M059J (cell line): ENCODE measurements at regions not wholly inside any gene's neighbourhood (a gene's known extent, or its start where the extent isn't known, plus 50 kb on each side); places are given as distances from the start of the nearest gene placed in this dataset.
A peak's percentile ranks its signal among the peaks of the same experiment; 100 is the strongest.
"Not testable (repeated sequence)": the region's sequence is repeated elsewhere in the genome, so short reads cannot be mapped to it uniquely, and the experiment has no call there.

Experiments
- DNase-seq: peaks from one replicate; pipeline ENCODE4 v3.0.0-alpha.2; 2012; ENCODE audit warnings: low read depth

- DNase-seq = peak; percentile 45
Observed at GRCh38 chr11:92424281-92424680, 199.7 kb downstream of the FAT3 start.

DNA sequence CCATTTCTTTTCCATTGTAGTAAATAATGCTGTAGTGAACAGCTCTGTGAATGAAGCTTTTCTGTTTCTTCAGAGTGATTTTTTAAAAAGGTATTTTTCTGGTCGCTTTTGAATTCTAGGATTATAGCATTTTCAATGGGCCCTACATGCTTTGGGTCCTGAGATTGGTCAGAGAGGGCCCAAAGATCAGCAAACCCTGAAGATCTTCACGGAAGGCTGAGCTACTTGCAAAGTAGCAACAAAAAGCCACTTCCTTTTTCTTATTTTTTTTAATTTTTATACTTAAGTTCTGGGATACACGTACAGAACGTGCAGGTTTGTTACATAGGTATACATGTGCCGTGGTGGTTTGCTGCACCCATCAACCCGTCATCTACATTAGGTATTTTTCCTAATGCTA, 200.5 kb downstream of the FAT3 start:
- no peak for DNase-seq

DNA sequence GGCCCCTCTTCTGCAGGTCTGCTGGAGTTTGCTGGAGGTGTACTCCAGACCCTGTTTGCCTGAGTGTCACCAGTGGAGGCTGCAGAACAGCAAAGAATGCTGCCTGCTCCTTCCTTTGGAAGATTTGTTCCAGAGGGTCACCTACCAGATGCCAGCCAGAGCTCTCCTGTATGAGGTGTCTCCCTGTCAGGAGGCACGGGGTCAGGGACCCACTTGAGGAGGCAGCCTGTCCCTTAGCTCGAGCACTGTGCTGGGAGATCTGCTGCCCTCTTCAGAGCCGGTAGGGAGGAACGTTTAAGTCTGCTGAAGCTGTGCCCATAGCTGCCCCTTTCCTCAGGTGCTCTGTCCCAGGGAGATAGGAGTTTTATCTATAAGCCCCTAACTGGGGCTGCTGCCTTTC, 207.9 kb downstream of the FAT3 start:
- DNase-seq = no peak

- no peak for DNase-seq
Observed at GRCh38 chr11:92436034-92436920, 211.7 kb downstream of the FAT3 start.

DNA sequence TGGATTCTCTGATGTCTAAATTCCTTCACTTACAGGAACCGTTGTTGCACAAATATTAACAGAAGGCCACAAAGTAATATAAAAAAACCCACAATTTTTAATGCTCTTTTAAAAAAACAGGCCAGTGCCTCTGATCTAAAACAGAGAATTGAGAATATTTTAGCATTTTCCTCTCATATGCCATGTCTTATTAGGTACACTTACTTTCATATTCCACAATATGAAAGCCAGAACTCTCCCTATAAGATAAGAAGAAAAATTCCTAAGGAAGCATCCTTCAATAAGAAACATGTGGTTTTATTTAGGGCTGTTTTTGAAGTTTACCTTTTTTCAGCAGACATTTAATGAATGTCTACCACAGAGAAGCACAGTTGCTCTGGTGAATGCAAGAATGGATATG, 214.5 kb downstream of the FAT3 start:
- DNase-seq = no peak

GRCh38 chr11:92440701-92441442, 216.3 kb downstream of the FAT3 start:
- no peak for DNase-seq

DNA sequence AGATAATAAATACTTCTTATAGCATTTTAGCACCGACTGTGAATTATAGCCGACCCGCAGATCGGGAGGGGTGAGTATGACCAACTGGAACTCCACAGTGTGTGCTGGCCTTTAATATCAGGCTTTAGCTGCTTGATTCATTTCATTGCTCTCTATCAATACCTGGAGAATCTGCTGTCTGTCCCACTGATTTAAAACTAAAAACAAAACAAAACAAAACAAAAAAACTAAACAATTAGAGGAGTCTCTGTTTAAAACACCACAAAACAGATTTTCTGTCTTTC, 216.8 kb downstream of the FAT3 start:
- no peak for DNase-seq

- DNase-seq = no peak
Observed at GRCh38 chr11:92443199-92443598, 218.6 kb downstream of the FAT3 start.

DNA sequence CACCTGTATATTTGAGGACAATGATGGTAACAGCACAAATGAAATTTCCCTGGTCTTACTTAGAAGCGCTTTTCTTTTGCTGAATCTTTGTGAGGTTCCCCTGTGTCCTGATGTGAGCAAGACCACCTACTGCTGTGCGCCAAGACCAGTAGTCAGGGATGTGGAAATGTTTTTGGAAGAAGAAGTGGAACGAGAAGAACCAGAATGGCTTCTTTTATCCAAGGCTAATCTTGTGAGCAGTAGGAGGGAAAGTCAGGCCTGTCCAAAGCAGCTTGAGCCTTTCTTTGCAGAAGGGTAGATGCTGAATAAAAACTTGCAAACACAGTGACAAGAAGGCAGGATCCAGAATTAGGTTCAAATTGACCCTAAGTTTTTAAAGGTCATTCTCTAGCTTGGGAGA, 223.0 kb downstream of the FAT3 start:
- no peak for DNase-seq

- DNase-seq = no peak
Observed at GRCh38 chr11:92449222-92449621, 224.6 kb downstream of the FAT3 start.

DNA sequence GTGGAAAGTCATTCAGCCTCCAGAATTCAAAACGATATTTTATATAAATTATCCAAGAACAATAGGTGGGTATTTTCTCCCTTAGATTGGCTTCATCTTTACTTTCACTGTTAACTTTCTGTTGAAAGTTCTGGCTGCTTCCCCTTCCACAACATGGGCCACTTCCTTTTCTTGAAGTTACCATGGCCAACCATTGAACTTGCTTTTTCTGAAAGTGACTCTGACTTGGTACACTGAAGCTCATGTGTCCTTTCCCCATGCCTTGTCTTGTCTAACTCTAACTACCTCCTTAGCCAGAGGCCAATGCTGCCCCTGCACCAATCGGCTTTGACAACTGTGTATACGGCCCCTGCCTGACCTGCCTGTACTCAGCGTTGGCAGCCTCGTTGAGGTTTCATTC, 225.2 kb downstream of the FAT3 start:
- DNase-seq = no peak

GRCh38 chr11:92451063-92451462, 226.4 kb downstream of the FAT3 start:
- no peak for DNase-seq

DNA sequence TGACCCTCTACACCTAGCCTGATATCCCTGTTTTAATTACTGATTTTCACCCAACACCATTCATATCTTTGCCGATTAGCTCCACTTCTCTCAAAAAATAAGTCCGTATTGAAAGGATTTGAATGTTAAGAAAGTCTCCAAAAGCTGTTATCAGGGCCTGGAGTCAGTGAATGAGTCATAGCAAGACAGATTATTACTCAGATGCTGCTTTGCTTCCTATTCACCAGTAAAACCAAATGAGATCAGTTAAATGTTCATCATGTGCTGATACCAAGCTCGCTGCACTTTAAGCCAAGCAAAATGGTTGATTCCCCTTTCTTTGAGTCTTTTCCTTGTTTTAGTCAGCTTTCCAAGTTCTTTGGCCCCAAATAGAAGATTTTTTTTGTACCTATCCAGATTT, 228.4 kb downstream of the FAT3 start:
- DNase-seq = peak; percentile 75

GRCh38 chr11:92455210-92455790, 230.7 kb downstream of the FAT3 start:
- DNase-seq = no peak

DNA sequence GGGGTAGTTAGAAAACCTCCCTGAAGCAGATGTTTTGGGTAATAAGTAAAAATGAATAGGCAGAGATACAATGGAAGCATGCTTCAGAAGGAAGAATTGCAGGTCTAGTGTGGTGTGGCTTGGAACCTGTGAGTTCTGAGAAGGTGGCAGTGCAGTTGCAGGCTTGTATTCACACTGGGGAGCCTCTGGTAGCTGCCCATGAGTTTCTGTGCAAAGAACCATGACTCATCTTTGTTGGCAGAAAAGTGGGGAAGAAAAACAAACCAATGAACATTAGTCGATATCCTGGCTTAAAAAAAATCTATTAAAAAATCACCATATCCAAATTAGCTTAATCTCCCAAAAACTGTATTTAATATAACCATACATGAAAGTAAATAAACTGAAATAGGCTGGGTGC, 232.6 kb downstream of the FAT3 start:
- peak; percentile 65 for DNase-seq

- DNase-seq = no peak
Observed at GRCh38 chr11:92458486-92458885, 233.9 kb downstream of the FAT3 start.

DNA sequence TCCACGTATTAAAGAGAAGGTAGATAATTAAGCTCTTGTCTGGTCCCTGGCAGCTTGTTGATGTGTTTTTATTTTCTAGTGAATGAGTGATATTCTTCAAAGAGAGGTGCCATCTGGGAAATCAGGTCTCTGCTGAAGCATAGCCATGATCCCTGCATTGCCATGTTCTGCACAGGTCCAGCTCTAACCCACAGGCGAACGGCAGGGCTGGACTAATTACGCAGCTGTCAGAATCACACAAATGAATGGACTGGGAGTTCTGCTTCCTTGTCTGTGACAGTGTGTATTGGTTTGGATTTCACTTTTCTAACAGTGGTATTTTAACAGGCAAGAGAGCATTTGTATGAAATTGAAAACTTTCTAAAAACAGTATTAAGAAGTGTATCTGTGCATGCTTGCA, 235.6 kb downstream of the FAT3 start:
- DNase-seq = no peak

DNA sequence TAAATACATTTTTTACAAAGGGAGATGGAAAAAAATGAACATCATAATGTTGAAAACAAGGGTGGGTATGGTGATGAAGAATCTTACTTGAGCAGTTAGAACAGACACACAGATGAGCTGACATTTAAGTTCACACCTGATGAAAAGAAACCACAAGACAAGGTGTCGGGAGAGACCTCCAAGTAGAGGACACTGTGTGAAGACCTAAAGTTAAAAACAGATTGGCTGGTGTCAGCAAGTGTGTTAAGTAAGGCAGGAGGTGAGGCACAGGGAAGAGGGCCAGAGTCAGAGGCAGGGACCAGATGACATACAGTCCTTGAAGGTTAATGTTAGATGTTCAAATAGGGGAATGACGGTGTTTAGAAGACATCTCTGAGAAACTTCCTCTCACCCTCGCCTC, 236.8 kb downstream of the FAT3 start:
- no peak for DNase-seq

GRCh38 chr11:92462821-92463220, 238.2 kb downstream of the FAT3 start:
- no peak for DNase-seq

GRCh38 chr11:92464822-92465221, 240.2 kb downstream of the FAT3 start:
- DNase-seq = no peak

DNA sequence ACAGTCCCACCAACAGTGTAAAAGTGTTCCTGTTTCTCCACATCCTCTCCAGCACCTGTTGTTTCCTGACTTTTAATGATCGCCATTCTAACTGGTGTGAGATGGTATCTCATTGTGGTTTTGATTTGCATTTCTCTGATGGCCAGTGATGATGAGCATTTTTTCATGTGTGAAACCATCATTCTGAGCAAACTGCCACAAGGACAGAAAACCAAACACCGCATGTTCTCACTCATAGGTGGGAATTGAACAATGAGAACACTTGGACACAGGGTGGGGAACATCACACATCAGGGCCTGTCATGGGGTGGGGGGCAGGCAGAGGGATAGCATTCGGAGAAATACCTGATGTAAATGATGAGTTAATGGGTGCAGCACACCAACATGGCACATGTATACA, 240.8 kb downstream of the FAT3 start:
- DNase-seq = not testable (repeated sequence)

GRCh38 chr11:92473736-92474135, 249.1 kb downstream of the FAT3 start:
- peak; percentile 59 for DNase-seq

DNA sequence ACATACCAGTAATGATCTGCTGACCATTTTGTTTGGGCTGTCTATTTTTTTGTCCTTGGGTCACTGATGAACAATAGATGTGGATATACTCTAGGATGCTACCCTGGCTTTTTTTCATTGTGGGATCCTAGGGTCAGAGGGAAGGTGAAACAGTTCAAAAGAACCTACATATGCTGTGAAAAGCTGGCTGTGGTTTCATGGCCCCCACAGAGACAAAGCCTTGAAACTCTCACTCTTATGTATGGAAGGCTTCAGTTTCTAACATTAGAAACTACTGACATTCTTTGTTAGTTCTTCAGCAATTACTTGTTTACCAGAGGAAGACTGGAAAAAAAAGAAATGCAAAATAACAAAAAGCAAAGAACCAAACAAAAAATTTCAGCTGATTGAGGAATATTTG, 250.7 kb downstream of the FAT3 start:
- no peak for DNase-seq
